Liver (tissue), 8 donors: ENCODE measurements at regions not wholly inside any gene's neighbourhood (a gene's known extent, or its start where the extent isn't known, plus 50 kb on each side); places are given as distances from the start of the nearest gene placed in this dataset.

Experiments used
- DNase-seq: peaks from one replicate; pipeline ENCODE4 v3.0.0-alpha.2; 2017; ENCODE audit warnings: low spot score
- H3K27ac ChIP-seq, 2 donors: one replicate each; pipeline ENCODE4 v1.7.0; 2013; ENCODE audit warnings: inconsistent platforms in 2 of 2, low read length in 2 of 2, control low read depth in 1 of 2, low read depth in 1 of 2, mild to moderate bottlenecking in 1 of 2
- H3K27me3 ChIP-seq, 4 donors: one replicate each; pipeline versions ENCODE4 v1.6.1 to v1.7.0; 2013; ENCODE audit warnings: low read length in 3 of 4, inconsistent platforms in 1 of 4, mild to moderate bottlenecking in 1 of 4, moderate library complexity in 1 of 4; ENCODE audit not compliant: control insufficient read depth in 4 of 4, insufficient read depth in 4 of 4
- H3K36me3 ChIP-seq, 4 donors: one replicate each; pipeline versions ENCODE4 v1.6.1 to v1.7.0; 2013; ENCODE audit warnings: low read length in 3 of 4, mild to moderate bottlenecking in 3 of 4, low read depth in 1 of 4, moderate library complexity in 1 of 4; ENCODE audit not compliant: control insufficient read depth in 4 of 4, insufficient read depth in 3 of 4
- H3K4me1 ChIP-seq, 4 donors: one replicate each; pipeline versions ENCODE4 v1.6.1 to v1.7.0; 2013; ENCODE audit warnings: low read length in 3 of 4, mild to moderate bottlenecking in 3 of 4, moderate library complexity in 1 of 4; ENCODE audit not compliant: control insufficient read depth in 4 of 4, insufficient read depth in 4 of 4
- H3K4me3 ChIP-seq, 3 donors: one replicate each; pipeline versions ENCODE4 v1.6.1 to v1.7.0; 2013; ENCODE audit warnings: low read length in 3 of 3, control low read depth in 1 of 3, low read depth in 1 of 3, mild to moderate bottlenecking in 1 of 3
- H3K9ac ChIP-seq, 2 donors: one replicate each; pipeline ENCODE4 v1.7.0; 2013; ENCODE audit warnings: low read length in 2 of 2, mild to moderate bottlenecking in 2 of 2, moderate library complexity in 2 of 2, control low read depth in 1 of 2, low read depth in 1 of 2
- H3K9me3 ChIP-seq, 4 donors: one replicate each; pipeline versions ENCODE4 v1.6.1 to v1.7.0; 2013; ENCODE audit warnings: low read length in 3 of 4; ENCODE audit not compliant: control insufficient read depth in 4 of 4
- EGR1 ChIP-seq, 2 donors: IDR thresholded peaks; 2 replicates each; pipeline ENCODE4 v1.6.1; 2016 to 2018; ENCODE audit warnings: antibody characterized with exemption in 2 of 2, low read depth in 2 of 2
- FOXA1 ChIP-seq: IDR thresholded peaks from 2 replicates; pipeline ENCODE4 v1.6.1; 2016; ENCODE audit warnings: antibody characterized with exemption
- FOXA2 ChIP-seq: IDR thresholded peaks from 2 replicates; pipeline ENCODE4 v1.6.1; 2016; ENCODE audit warnings: antibody characterized with exemption
- GABPA ChIP-seq, 2 donors: IDR thresholded peaks in 1 of 2; conservative IDR thresholded peaks in 1 of 2; 2 replicates each; pipeline ENCODE4 v1.6.1; 2016; ENCODE audit warnings: antibody characterized with exemption in 2 of 2, mild to moderate bottlenecking in 1 of 2, moderate library complexity in 1 of 2
- HNF4A ChIP-seq, 2 donors: conservative IDR thresholded peaks; 2 replicates each; pipeline ENCODE4 v1.6.1; 2016; ENCODE audit warnings: antibody characterized with exemption in 2 of 2, mild to moderate bottlenecking in 2 of 2
- HNF4G ChIP-seq: IDR thresholded peaks from 2 replicates; pipeline ENCODE4 v1.6.1; 2016; ENCODE audit warnings: antibody characterized with exemption
- NR2F2 ChIP-seq: IDR thresholded peaks from 2 replicates; pipeline ENCODE4 v1.6.1; 2016; ENCODE audit warnings: antibody characterized with exemption
- RAD21 ChIP-seq, 2 donors: IDR thresholded peaks; 2 replicates each; pipeline ENCODE4 v1.6.1; 2016; ENCODE audit warnings: antibody characterized with exemption in 2 of 2, mild to moderate bottlenecking in 2 of 2
- RXRA ChIP-seq, 2 donors: IDR thresholded peaks; 2 replicates each; pipeline ENCODE4 v1.6.1; 2017 to 2018; ENCODE audit warnings: antibody characterized with exemption in 2 of 2, mild to moderate bottlenecking in 1 of 2
- SP1 ChIP-seq: IDR thresholded peaks from 2 replicates; pipeline ENCODE4 v1.6.1; 2018; ENCODE audit warnings: antibody characterized with exemption, mild to moderate bottlenecking
- TAF1 ChIP-seq: conservative IDR thresholded peaks from 2 replicates; pipeline ENCODE4 v1.6.1; 2016; ENCODE audit warnings: antibody characterized with exemption, mild to moderate bottlenecking
- YY1 ChIP-seq: IDR thresholded peaks from 2 replicates; pipeline ENCODE4 v1.6.1; 2016; ENCODE audit warnings: antibody characterized with exemption, mild to moderate bottlenecking
- WGBS: extraction: QIAGEN DNeasy Blood & Tissue Kit; methylation state at CpG from one replicate; pipeline ENCODE4 v1.1.7; 2013; 5-methylcytosine and 5-hydroxymethylcytosine counted together
- TF ChIP-seq, protein P1 (sequence below): fragments of 150-350 bp; IDR thresholded peaks from 2 replicates; pipeline ENCODE4 v1.5.1; 2017; ENCODE audit warnings: improper control_type of control experiment, low read depth, low read length; ENCODE audit not compliant: missing input control
- TF ChIP-seq, protein P2 (sequence below): IDR thresholded peaks from 2 replicates; pipeline ENCODE4 v1.6.1; 2016; ENCODE audit warnings: antibody characterized with exemption
- TF ChIP-seq, protein P3 (sequence below): IDR thresholded peaks from 2 replicates; pipeline ENCODE4 v1.6.1; 2016; ENCODE audit warnings: antibody characterized with exemption
- TF ChIP-seq, protein P4 (sequence below): IDR thresholded peaks from 2 replicates; pipeline ENCODE4 v1.6.1; 2016; ENCODE audit warnings: antibody characterized with exemption, mild to moderate bottlenecking
- TF ChIP-seq, protein P5 (sequence below): IDR thresholded peaks from 2 replicates; pipeline ENCODE4 v1.6.1; 2016; ENCODE audit warnings: antibody characterized with exemption
- donor health status: healthy.
- donor health status: healthy.
- donor health status: healthy.
- donor health status: healthy.
- donor health status: healthy.

DNA sequence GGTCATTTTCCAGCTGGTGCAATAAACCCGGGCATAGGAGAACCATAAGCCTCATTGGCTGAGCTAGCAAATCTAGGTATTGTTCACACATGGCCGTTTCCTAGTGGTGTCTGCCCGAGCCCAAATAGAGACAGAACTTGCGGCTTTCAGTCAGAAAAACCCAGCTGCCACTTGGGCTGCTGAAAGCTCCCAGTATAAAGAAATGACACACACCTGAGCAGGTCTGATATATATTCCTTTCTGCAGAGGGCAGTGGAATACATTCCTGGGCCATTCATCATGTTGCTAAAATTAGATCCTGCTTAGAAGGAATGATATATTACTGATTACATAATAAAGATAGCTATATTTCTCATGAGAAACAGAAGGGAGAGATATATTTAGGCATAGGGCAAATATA is 83.9 kb upstream of the IRX5 start:
- no peak overlapping the region for H3K9ac ChIP-seq
- no peak for DNase-seq
- H3K9me3 ChIP-seq, result no peaks in the 10 kb centered on the region
- H3K27ac ChIP-seq, result no peak overlapping the region
- 78% methylated on average over 4 of the region's 4 CpGs for WGBS
- TF ChIP-seq RAD21 (IDR thresholded peaks at IDR 0.05), result no peak
- no peak for TF ChIP-seq HNF4G
- no peak for TF ChIP-seq TAF1
- TF ChIP-seq, protein P1, sequence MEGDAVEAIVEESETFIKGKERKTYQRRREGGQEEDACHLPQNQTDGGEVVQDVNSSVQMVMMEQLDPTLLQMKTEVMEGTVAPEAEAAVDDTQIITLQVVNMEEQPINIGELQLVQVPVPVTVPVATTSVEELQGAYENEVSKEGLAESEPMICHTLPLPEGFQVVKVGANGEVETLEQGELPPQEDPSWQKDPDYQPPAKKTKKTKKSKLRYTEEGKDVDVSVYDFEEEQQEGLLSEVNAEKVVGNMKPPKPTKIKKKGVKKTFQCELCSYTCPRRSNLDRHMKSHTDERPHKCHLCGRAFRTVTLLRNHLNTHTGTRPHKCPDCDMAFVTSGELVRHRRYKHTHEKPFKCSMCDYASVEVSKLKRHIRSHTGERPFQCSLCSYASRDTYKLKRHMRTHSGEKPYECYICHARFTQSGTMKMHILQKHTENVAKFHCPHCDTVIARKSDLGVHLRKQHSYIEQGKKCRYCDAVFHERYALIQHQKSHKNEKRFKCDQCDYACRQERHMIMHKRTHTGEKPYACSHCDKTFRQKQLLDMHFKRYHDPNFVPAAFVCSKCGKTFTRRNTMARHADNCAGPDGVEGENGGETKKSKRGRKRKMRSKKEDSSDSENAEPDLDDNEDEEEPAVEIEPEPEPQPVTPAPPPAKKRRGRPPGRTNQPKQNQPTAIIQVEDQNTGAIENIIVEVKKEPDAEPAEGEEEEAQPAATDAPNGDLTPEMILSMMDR, result no peak
- TF ChIP-seq RXRA (IDR thresholded peaks at IDR 0.05), result no peak
- TF ChIP-seq FOXA1, result no peak
- TF ChIP-seq GABPA (IDR thresholded peaks at IDR 0.05 in 1 of 2, conservative IDR thresholded peaks at IDR 0.05 in 1 of 2), result no peak
- TF ChIP-seq, protein P2, sequence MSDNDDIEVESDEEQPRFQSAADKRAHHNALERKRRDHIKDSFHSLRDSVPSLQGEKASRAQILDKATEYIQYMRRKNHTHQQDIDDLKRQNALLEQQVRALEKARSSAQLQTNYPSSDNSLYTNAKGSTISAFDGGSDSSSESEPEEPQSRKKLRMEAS, result no peak
- TF ChIP-seq, protein P3, sequence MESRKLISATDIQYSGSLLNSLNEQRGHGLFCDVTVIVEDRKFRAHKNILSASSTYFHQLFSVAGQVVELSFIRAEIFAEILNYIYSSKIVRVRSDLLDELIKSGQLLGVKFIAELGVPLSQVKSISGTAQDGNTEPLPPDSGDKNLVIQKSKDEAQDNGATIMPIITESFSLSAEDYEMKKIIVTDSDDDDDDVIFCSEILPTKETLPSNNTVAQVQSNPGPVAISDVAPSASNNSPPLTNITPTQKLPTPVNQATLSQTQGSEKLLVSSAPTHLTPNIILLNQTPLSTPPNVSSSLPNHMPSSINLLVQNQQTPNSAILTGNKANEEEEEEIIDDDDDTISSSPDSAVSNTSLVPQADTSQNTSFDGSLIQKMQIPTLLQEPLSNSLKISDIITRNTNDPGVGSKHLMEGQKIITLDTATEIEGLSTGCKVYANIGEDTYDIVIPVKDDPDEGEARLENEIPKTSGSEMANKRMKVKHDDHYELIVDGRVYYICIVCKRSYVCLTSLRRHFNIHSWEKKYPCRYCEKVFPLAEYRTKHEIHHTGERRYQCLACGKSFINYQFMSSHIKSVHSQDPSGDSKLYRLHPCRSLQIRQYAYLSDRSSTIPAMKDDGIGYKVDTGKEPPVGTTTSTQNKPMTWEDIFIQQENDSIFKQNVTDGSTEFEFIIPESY, result no peak
- TF ChIP-seq, protein P4, sequence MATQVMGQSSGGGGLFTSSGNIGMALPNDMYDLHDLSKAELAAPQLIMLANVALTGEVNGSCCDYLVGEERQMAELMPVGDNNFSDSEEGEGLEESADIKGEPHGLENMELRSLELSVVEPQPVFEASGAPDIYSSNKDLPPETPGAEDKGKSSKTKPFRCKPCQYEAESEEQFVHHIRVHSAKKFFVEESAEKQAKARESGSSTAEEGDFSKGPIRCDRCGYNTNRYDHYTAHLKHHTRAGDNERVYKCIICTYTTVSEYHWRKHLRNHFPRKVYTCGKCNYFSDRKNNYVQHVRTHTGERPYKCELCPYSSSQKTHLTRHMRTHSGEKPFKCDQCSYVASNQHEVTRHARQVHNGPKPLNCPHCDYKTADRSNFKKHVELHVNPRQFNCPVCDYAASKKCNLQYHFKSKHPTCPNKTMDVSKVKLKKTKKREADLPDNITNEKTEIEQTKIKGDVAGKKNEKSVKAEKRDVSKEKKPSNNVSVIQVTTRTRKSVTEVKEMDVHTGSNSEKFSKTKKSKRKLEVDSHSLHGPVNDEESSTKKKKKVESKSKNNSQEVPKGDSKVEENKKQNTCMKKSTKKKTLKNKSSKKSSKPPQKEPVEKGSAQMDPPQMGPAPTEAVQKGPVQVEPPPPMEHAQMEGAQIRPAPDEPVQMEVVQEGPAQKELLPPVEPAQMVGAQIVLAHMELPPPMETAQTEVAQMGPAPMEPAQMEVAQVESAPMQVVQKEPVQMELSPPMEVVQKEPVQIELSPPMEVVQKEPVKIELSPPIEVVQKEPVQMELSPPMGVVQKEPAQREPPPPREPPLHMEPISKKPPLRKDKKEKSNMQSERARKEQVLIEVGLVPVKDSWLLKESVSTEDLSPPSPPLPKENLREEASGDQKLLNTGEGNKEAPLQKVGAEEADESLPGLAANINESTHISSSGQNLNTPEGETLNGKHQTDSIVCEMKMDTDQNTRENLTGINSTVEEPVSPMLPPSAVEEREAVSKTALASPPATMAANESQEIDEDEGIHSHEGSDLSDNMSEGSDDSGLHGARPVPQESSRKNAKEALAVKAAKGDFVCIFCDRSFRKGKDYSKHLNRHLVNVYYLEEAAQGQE, result no peak
- H3K4me1 ChIP-seq, result no peaks in the 10 kb centered on the region
- no peak overlapping the region for H3K4me3 ChIP-seq
- H3K27me3 ChIP-seq, result no peaks in the 10 kb centered on the region
- no peaks in the 10 kb centered on the region for H3K36me3 ChIP-seq

DNA sequence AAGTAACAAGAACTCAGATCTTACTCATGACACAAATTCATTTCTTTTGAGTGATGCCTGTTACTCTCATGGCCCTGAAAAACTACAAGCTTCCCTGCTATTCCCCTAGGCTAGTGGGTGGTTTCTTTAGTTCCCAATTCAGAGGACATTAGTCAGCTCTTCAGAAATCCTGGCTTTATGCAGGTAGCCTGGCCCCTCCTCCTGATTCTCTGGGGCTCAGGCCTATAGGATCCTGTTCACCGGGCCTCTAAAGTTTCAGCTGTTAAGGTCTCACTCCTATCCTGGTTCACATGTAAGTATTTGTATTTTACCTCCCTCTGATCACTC is 87.3 kb upstream of the IRX5 start:
- Histone ChIP-seq H3K9ac (no peak overlapping the region), H3K9me3 (no peaks in the 10 kb centered on the region), H3K36me3 (no peaks in the 10 kb centered on the region), H3K4me1 (no peaks in the 10 kb centered on the region), H3K27ac (no peak overlapping the region), H3K27me3 (no peaks in the 10 kb centered on the region), H3K4me3 (no peak overlapping the region)
- no peak for DNase-seq
- 91% methylated on average over 1 of the region's 1 CpG for WGBS
- no peak for TF ChIP-seq EGR1 (IDR thresholded peaks at IDR 0.05; ENCODE audit: low read depth in 2 of 2)
- TF ChIP-seq, protein P5, sequence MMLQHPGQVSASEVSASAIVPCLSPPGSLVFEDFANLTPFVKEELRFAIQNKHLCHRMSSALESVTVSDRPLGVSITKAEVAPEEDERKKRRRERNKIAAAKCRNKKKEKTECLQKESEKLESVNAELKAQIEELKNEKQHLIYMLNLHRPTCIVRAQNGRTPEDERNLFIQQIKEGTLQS, result no peak
- TF ChIP-seq RAD21 (IDR thresholded peaks at IDR 0.05), result no peak
- no peak for TF ChIP-seq SP1
- no peak for TF ChIP-seq RXRA (IDR thresholded peaks at IDR 0.05)
- TF ChIP-seq, protein P2, result no peak
- TF ChIP-seq, protein P4, result no peak
- TF ChIP-seq NR2F2, result no peak
- no peak for TF ChIP-seq HNF4G
- TF ChIP-seq HNF4A (conservative IDR thresholded peaks at IDR 0.05), result no peak
- TF ChIP-seq, protein P3, result no peak
- TF ChIP-seq FOXA2, result no peak
- TF ChIP-seq YY1, result no peak
